Caki2 (cell line): ENCODE measurements at regions not wholly inside any gene's neighbourhood (a gene's known extent, or its start where the extent isn't known, plus 50 kb on each side); places are given as distances from the start of the nearest gene placed in this dataset.
A peak's percentile ranks its signal among the peaks of the same experiment; 100 is the strongest.
"Not testable (repeated sequence)": the region's sequence is repeated elsewhere in the genome, so short reads cannot be mapped to it uniquely, and the experiment has no call there.

Experiments
- DNase-seq: peaks from one replicate; pipeline ENCODE4 v3.0.0-alpha.2; 2015; ENCODE audit warnings: low read depth
- in situ Hi-C: cut with HindIII; loops from 2 replicates; pipeline ENCODE4 v1.10.0; 2016; ENCODE audit warnings: low sequenced_read_pairs, low pct_unique_long_range_greater_than_20kb, mixed read lengths

DNA sequence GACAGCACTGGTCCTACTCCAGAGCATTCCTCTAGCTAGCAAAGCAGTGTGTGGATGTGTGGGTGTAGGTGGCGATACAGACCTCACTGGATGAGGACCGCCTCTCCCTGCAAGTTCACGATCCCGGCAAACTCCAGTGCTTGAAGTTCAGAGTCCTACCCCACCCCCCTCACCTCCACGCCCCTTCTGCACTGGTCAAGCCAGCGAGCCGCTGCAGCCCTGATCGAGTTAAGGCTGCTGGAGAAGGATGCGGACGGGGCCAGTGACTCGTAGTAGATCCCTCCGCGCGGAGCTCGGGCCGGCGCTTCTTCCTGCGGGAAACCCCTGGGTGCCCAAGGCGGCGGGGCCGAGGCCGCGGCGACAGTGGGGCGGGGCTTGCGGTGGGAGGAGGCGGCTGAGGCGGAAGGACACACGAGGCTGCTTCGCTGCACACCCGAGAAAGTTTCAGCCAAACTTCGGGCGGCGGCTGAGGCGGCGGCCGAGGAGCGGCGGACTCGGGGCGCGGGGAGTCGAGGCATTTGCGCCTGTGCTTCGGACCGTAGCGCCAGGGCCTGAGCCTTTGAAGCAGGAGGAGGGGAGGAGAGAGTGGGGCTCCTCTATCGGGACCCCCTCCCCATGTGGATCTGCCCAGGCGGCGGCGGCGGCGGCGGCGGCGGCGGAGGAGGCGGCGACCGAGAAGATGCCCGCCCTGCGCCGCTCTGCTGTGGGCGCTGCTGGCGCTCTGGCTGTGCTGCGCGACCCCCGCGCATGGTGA lies 84.5 kb upstream of the NBPF19 start:
- in situ Hi-C loops: not testable (repeated sequence)
- DNase-seq: peak; percentile 88

DNA sequence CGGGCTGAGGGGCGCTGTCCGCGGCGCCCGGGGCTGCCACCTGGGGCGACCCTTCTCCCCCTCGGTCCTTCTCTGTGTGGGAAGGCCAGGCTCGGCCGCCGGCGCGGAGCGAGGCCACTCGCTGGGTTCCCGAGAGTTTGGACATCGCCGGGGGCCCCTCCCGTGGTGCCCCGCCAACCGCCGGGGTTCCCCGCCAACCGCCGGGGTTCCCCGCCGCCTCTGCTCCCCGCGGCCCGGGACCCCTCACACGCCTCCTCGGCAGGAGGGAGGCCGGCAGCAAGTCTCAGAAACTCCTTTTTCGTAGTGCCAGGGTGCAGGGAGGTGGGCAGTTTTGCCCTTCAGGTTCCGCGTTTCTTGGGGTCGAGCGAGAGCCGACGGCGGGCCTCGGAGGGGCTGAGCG lies 83.9 kb upstream of the NBPF19 start:
- in situ Hi-C loops, DNase-seq: not testable (repeated sequence)

GRCh38 chr1:149395802-149396201 lies 79.0 kb upstream of the NBPF19 start:
- in situ Hi-C loops, DNase-seq: not testable (repeated sequence)

GRCh38 chr1:149398527-149398926 lies 76.3 kb upstream of the NBPF19 start:
- DNase-seq, in situ Hi-C loops: not testable (repeated sequence)

DNA sequence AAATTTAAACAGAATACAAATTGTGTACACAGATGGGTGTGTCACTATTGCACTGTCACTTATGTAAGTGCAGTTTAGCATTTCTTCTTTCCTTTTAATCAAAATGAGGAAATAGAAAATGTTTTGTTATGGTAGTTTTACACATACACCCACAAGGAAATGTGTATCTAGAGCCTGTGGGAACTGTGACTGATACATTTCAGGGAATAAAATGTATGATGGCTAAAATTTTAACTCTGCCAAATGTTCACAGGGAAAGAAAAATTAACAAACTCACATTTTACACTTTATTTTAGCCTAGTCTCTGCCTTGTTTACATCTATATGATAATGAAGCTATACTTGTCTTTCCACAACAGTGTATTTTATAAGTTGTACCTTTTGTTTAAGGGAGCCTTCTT lies 66.4 kb upstream of the NBPF19 start:
- DNase-seq, in situ Hi-C loops: not testable (repeated sequence)

DNA sequence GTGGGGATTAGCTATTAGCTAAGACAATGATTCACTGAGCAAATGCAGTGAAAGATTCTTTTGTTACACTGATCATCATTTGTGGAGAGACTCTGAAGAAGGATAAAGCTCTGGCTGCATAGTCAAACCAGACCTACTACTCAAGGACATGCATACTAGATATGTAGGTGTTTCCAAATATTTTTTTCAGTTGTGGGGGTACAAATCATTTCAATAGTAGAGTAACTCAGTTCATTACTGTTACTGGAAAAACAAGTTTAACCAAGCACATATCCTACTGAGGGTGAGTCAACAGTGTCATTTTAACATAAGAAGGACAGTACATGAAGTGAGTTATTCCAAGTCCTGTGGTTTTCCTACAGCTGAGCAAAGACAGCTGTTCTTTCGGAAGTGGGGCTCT lies 59.5 kb upstream of the NBPF19 start:
- in situ Hi-C loops, DNase-seq: not testable (repeated sequence)

GRCh38 chr1:149418782-149419181 lies 56.1 kb upstream of the NBPF19 start:
- in situ Hi-C loops, DNase-seq: not testable (repeated sequence)

- DNase-seq, in situ Hi-C loops: not testable (repeated sequence)
Observed at GRCh38 chr1:149423122-149423521, 51.7 kb upstream of the NBPF19 start.
